ENCODE measurements at regions not wholly inside any gene's neighbourhood (a gene's known extent, or its start where the extent isn't known, plus 50 kb on each side); places are given as distances from the start of the nearest gene placed in this dataset.

DNA sequence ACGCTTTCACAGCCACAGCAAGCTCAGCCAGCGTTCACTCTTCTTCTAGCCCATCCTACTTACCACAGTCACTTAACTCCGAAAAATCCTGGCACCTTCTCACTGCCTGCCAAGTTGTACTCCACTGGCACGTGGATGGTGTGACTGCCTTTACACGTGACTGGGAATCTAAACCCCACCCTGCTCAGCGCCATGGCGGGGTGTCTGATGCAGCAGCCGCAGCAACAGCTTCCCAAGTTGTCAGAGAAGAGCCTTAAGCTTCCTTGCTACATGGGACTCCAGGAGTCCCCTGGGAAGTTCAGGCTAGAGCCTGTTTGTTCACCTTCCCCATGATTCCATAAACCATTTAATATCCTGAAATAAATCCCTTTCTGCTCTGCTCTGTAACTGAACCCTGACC is 61.9 kb upstream of the FOXC1 start:
- no peaks in the 10 kb centered on the region for H3K9me3 ChIP-seq (ENCODE audit: low read depth)
- 95% methylated on average over 8 of the region's 8 CpGs for WGBS (ENCODE audit: low lambda C conversion rate, missing lambda C conversion rate)
- no peaks in the 10 kb centered on the region for H3K27me3 ChIP-seq
- H3K27ac ChIP-seq, result no peak overlapping the region
- H3K79me2 ChIP-seq, result no peaks in the 10 kb centered on the region
- no peaks in the 10 kb centered on the region for H3K4me1 ChIP-seq (ENCODE audit: insufficient read depth)
- TF ChIP-seq EZH2phosphoT487 (IDR thresholded peaks at IDR 0.05; ENCODE audit: low read depth, severe bottlenecking, unreplicated experiment) (no peak), EZH2 (IDR thresholded peaks at IDR 0.05; ENCODE audit: borderline replicate concordance) (no peak)
- TF ChIP-seq, protein P1, sequence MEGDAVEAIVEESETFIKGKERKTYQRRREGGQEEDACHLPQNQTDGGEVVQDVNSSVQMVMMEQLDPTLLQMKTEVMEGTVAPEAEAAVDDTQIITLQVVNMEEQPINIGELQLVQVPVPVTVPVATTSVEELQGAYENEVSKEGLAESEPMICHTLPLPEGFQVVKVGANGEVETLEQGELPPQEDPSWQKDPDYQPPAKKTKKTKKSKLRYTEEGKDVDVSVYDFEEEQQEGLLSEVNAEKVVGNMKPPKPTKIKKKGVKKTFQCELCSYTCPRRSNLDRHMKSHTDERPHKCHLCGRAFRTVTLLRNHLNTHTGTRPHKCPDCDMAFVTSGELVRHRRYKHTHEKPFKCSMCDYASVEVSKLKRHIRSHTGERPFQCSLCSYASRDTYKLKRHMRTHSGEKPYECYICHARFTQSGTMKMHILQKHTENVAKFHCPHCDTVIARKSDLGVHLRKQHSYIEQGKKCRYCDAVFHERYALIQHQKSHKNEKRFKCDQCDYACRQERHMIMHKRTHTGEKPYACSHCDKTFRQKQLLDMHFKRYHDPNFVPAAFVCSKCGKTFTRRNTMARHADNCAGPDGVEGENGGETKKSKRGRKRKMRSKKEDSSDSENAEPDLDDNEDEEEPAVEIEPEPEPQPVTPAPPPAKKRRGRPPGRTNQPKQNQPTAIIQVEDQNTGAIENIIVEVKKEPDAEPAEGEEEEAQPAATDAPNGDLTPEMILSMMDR (IDR thresholded peaks at IDR 0.05; ENCODE audit: poor library complexity), result no peak
- no peak overlapping the region for H3K4me3 ChIP-seq
- H3K9me2 ChIP-seq (replicated peaks; ENCODE audit: insufficient read depth), result no peaks in the 10 kb centered on the region
- H2AFZ ChIP-seq, result no peak overlapping the region
- H3K4me2 ChIP-seq, result no peak overlapping the region
- no peaks in the 10 kb centered on the region for H4K20me1 ChIP-seq (ENCODE audit: insufficient read depth, poor library complexity, severe bottlenecking)
- no peak for DNase-seq (ENCODE audit: low spot score)
- no peaks in the 10 kb centered on the region for H3K36me3 ChIP-seq (replicated peaks; ENCODE audit: insufficient read depth, low read depth)

DNA sequence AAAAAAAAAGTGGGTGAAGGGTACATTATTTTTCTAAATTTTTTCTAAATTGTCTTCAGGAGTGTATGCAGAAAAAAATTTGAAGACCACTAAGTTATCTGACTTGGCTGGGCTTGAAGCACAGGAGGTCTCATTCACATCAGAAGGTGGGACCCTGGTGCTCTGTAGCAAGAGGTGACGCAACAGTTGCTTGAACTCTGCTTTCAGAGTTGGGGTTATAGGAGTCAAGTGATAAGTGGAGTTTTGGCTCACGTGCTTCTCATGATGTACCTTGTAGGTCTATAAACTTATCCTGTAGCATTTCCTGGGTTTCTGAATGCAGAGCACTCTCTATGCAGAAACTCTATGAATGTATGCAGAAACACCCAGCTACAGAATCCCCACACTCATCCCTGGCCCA is 58.5 kb upstream of the FOXC1 start:
- no peak overlapping the region for H2AFZ ChIP-seq
- H3K9me2 ChIP-seq (replicated peaks; ENCODE audit: insufficient read depth), result no peaks in the 10 kb centered on the region
- H3K27me3 ChIP-seq, result no peaks in the 10 kb centered on the region
- H3K4me1 ChIP-seq (ENCODE audit: insufficient read depth), result peaks cover 3% of the 10 kb centered on the region
- no peak for TF ChIP-seq EZH2phosphoT487 (IDR thresholded peaks at IDR 0.05; ENCODE audit: low read depth, severe bottlenecking, unreplicated experiment)
- TF ChIP-seq EZH2 (IDR thresholded peaks at IDR 0.05; ENCODE audit: borderline replicate concordance), result no peak
- TF ChIP-seq, protein P1 (IDR thresholded peaks at IDR 0.05; ENCODE audit: poor library complexity), result no peak
- no peak overlapping the region for H3K27ac ChIP-seq
- no peak overlapping the region for H3K4me3 ChIP-seq
- no peaks in the 10 kb centered on the region for H3K9me3 ChIP-seq (ENCODE audit: low read depth)
- no peak for DNase-seq (ENCODE audit: low spot score)
- no peaks in the 10 kb centered on the region for H3K36me3 ChIP-seq (replicated peaks; ENCODE audit: insufficient read depth, low read depth)
- H3K79me2 ChIP-seq, result no peaks in the 10 kb centered on the region
- WGBS (ENCODE audit: low lambda C conversion rate, missing lambda C conversion rate), result 93% methylated on average over 2 of the region's 2 CpGs
- H3K4me2 ChIP-seq, result no peak overlapping the region
- no peaks in the 10 kb centered on the region for H4K20me1 ChIP-seq (ENCODE audit: insufficient read depth, poor library complexity, severe bottlenecking)

DNA sequence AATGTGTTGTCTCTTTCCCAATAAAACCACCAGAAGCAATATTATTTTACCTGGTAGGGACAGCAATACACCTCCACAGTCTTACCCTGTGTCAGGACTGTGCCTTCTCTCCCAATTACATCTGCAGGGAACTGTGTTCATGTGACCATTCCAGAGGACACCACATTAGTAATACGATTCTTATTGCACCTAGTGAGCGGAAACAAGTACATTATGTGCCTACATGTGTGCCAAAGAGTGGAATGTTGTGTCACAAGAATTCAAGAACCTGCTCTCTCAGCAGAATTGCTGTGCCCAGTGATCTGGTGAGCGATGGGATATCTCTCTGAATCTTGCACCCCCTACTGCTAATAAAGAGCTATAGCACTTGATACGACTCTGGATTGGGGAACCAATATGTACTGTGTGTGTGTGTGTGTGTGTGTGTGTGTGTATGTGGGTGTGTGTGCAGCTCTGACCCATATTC is 57.4 kb upstream of the FOXC1 start:
- H4K20me1 ChIP-seq (ENCODE audit: insufficient read depth, poor library complexity, severe bottlenecking), result no peaks in the 10 kb centered on the region
- H3K4me3 ChIP-seq, result no peak overlapping the region
- peaks cover 3% of the 10 kb centered on the region for H3K4me1 ChIP-seq (ENCODE audit: insufficient read depth)
- H3K27ac ChIP-seq, result no peak overlapping the region
- no peak for TF ChIP-seq EZH2phosphoT487 (IDR thresholded peaks at IDR 0.05; ENCODE audit: low read depth, severe bottlenecking, unreplicated experiment)
- TF ChIP-seq EZH2 (IDR thresholded peaks at IDR 0.05; ENCODE audit: borderline replicate concordance), result no peak
- TF ChIP-seq, protein P1 (IDR thresholded peaks at IDR 0.05; ENCODE audit: poor library complexity), result no peak
- no peaks in the 10 kb centered on the region for H3K36me3 ChIP-seq (replicated peaks; ENCODE audit: insufficient read depth, low read depth)
- no peak overlapping the region for H3K4me2 ChIP-seq
- H3K79me2 ChIP-seq, result no peaks in the 10 kb centered on the region
- H3K9me3 ChIP-seq (ENCODE audit: low read depth), result no peaks in the 10 kb centered on the region
- H2AFZ ChIP-seq, result no peak overlapping the region
- DNase-seq (ENCODE audit: low spot score), result no peak
- no peaks in the 10 kb centered on the region for H3K9me2 ChIP-seq (replicated peaks; ENCODE audit: insufficient read depth)
- H3K27me3 ChIP-seq, result no peaks in the 10 kb centered on the region
- WGBS (ENCODE audit: low lambda C conversion rate, missing lambda C conversion rate), result 64% methylated on average over 4 of the region's 4 CpGs
